GM21423 (cell line): ENCODE measurements at regions not wholly inside any gene's neighbourhood (a gene's known extent, or its start where the extent isn't known, plus 50 kb on each side); places are given as distances from the start of the nearest gene placed in this dataset.

Source experiments
- ATAC-seq: cut with Tn5 transposase; IDR thresholded peaks from one replicate; pipeline ENCODE4 v1.9.1; 2021; ENCODE audit warnings: mild to moderate bottlenecking, moderate library complexity; ENCODE audit not compliant: unreplicated experiment

DNA sequence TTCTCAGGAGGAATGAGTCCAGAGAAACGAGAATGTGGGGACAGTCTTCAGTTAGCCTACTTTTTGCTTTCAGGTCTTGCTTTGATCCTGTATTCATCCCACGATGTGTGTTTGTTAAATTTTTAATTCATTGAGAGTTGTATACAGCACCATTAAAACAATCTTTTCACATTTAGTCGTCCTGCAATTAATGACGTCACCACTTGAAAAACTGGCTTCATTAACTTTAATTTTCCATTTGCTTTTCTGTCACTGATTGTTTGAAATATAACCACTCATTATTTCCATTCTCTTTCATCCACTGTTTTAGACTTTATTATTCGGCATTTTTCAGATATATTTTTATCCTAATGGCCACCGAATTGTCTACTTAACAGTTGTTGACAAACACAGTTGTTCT is 146.9 kb downstream of the TFEC start:
- no peak for ATAC-seq

DNA sequence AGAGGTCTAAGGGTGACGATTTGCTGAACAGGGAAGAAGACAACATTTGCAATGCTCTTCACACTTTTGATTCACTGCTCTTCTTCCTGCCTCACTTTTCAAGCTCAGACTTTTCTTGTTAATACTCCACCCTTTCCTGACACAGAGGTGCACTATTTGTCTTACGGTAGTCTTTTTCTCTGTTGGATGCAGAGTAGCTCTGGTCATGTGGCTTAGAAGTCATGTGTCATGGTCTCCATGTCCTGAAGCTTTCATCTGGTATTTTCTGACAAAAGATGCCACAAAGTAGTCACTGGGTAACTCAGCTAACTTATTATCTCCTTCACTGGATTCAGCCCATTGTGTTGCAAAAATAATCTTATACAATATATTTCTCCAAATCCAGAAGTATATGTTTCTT is 149.1 kb downstream of the TFEC start:
- no peak for ATAC-seq

DNA sequence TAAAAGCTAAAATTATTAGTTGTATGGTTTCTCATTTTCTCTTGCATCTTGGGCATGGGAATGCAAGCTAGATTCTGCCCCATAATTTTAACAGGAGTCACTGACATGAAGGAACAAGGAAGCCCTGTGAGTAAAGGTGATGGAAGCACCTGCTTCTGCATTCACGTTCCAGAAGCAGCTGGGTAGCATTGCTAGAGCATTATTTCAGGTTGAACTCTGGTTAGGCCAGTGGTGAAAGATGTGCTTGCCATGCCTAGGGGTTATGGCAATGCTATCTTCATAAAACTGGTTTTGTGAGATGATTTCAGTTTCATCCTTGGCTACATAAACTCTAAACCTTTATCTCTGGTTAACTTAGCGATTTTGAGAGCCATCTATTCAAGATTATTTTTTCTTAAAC is 151.4 kb downstream of the TFEC start:
- no peak for ATAC-seq

DNA sequence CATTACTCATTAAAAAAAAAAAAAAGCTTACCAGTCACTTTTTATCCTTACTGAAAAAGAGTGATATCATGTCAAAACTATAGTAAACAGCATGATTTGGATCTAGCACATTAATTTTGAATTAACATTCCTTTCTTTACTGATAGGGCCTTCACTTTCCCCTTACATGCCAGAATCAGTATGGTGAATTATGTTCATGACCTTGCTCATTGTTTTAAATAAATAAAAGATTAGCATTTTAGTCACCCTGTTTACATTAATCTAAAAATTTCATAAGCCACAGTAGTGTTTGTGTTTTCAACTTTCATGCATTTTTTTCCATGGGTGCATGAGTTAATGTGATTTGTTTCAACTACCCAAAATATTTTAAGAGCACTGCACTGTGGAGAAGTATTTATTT is 160.8 kb downstream of the TFEC start:
- no peak for ATAC-seq

DNA sequence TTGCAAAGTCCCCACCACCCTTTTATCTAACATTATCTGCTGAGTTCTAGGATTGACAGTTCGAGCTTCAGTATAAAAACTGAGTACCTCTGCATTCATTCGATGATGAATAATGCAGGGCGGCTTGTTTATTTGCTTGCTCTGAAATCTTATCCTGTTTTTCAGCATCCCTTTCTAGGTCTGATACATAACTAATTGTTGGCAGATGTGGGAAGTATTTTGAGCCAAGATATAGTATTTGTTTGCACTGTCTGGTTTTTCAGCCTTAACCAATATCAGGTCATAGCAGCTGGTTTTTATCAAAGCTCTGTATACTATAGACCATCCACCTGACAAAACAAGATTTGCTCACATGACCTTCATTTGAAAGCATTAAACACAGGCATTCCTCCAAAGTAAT is 161.4 kb downstream of the TFEC start:
- ATAC-seq, result no peak

DNA sequence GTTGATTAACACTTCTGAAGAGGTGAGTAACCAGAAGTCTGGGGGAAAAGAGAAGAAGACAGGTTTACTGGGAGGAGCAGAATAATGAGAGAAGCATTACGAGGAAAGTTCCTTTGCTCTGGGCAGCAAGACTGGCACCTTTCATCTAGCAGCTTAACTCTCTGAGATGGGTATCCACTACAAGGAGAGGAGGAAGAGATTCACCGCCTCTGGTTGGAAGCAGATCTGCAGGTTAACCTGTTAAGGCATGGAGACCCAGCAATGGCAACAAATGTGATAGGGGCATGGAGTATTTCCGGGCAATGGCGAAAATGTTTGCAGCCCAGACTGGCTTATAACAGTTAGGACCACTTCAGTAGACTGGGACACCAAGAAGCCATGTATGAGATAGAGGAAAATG is 162.2 kb downstream of the TFEC start:
- ATAC-seq, result no peak

DNA sequence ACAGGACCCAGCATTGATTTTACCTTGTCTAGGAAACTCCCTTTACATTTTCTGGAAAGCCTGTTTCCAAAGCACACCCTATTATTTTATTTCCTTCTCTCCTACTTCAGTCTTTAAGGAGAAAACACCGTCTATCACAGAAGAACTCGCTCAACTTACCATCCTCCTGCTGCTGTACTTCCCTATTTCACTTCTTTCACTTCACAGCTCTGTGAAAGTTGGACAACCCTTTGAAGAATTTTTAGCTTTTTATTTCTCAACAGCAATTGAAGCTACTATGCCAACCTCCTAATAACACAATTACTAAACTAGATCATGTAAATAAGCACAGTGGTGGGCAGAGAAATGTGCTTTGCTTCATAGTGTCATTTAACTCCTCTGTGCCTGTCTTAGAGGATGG is 166.5 kb downstream of the TFEC start:
- no peak for ATAC-seq

DNA sequence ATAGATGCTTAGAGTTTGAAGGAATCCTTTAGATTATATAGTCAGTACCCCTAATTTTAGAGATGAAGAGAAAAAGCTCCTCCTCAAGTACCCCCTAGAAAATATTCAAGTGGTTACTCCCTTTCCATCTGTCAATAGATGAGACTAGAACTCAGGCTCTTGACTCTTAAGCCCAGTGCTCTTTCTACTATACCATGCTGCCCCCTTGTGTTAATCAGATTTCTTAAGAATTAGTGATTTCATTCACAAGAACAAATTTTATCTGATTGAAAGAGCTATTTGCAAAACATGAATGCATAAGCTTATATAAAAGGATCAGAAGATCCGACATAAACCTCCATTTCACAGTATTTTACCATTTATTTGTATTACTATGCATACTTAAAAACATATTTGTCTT is 179.3 kb downstream of the TFEC start:
- no peak for ATAC-seq

DNA sequence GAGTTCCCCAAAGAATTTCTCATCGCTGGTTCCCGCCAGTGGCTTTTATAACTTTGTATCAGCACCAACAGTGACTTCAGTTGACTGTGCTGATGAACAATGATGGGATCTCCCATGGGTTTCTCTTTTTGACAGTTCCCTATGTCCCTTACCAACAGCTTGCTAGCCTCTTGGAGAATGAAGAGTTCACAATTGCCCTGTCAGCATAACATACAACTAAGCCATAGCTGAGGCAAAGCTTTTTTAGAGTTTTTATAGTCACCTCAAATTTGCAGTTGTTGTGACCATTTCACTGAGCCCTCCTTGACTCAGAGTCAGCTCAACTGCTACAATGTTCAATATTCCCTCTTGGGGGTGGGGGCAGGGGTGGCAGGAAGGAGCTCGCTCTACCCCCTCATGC is 179.8 kb downstream of the TFEC start:
- no peak for ATAC-seq

DNA sequence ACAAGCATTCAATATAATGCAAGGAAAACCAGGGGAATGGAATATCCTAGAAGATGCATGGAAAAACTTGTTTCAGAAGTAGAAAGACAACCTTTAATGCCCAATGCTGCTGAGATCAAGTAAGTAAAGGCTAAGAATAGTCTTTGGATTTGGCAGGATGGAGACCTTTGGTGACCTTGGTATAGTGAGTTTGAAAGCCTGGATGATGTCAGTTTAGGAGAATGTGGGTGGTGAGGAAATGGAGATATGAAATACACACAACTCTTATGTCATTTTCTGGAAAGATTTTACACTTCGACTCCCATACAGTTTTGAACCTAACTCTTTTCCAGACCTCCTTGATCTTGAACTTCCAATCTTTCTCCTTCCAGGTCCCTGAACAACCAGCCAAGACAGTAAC is 185.7 kb downstream of the TFEC start:
- no peak for ATAC-seq

DNA sequence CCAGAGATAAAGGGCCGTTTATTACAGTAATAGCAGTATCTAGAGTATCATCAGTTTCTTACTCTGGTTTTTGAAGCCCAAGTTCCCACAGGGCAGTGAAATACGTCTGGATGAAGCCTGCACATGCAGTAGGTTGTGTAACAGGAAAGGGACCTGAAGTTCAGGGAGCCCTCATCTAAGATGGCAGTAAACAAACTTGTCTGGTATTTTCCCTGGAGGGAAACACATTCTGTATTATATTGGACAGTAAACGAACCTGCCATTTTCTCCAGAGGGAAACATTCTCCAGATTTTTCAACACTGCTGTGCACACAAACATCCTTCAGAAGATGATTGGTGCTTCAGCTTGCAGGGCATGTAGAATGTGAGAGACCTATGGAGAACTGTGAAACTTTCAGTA is 189.9 kb downstream of the TFEC start:
- no peak for ATAC-seq

DNA sequence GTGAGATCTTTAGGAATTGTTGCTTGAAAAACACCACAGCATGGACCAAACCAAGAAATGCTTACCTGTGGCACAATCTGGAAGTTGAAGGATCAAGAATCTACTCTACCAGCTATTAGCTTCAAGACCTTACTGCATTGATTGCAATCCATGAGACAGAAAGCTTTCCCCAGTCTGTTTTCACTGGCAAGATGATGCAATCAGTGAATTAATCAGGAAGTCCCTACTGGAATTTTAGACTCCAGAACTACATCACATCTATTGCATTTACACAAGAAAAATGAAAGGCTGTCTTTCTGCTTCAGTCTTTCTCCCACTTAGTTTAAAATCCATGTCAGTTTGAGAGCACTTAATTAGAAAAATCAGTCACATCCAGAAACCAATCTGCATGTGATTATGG is 191.7 kb downstream of the TFEC start:
- ATAC-seq, result no peak

DNA sequence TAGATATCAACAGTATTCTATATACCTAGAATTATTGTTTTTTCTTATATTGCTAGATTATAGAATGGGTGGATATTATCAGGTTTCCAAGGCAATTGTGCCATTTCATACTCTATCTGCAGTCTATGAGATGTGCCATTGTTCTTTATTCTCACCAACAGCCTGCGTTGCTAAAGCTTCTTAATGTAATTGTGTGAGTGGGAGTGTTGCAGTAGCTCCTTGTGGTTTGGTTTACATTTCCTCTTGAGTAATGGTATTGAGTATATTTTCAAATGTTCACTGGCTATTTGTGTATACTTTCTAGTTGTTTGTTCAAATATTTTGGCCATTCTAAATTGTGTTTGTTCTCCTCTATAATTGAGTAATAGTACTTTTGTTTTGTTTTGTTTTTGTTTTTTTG is 199.2 kb downstream of the TFEC start:
- ATAC-seq, result no peak

DNA sequence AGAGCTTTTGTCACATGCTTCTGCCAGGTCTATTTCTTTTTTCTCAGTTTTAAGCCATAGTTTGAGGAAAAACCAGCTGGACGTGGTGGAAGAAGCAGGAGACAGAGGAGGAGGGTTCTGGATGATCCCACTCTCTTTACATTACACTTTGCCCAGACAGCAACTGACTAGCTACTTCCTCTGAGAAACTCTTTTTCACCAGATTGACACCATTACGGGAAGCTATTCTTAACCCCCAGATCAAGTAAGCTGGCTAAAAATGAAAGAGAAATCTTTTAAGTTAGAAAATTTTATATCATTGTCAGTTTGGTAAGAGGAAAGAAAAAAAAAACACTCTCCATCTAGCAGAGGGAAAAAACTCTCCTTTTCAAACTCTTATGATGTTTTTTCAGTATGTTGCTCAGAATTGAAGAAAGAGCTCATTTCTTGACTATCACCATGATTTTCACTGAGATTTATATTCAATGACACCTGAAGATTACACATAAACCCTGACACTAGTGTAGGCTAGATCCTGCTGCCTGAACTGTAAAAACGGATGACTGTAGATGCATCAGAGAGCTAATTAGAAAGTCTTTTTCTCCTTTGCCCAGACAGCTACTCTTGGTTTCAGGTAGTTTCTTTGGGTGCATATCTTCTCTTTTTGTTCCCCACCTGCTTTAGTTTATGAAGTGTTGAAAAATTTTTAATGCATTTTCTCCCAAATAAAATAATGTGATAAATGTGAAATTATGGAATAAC is 203.1 kb downstream of the TFEC start:
- ATAC-seq, result no peak

DNA sequence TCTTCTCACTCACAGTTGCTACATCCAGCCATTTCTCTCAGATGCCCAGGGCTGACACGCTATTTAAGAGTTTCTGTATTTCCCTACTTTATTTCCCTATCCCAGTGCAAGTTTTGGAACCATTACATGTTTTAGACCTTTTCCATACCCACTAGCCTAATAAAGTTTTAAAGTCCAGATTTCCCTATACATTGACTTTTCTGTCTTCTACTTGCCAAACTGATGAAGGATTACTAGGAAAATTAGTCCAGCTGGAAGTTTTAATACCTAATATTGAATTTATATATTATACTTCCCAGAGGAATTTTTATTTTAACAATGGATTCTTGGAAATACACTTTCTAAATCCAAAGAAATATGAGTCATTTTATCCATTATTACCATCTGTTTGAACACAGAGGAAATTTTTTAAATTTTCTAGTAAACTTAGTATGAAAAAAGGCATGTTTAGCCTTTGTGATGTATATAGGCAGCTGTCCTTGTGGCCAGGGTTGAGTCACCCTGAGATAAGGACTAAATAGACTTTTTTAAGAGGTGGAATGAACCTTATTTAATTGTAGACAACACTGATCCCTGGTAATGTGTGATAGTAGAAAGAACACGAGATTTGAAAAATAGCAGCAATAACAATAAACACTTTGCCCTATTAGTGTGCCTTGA is 205.0 kb downstream of the TFEC start:
- ATAC-seq, result no peak

DNA sequence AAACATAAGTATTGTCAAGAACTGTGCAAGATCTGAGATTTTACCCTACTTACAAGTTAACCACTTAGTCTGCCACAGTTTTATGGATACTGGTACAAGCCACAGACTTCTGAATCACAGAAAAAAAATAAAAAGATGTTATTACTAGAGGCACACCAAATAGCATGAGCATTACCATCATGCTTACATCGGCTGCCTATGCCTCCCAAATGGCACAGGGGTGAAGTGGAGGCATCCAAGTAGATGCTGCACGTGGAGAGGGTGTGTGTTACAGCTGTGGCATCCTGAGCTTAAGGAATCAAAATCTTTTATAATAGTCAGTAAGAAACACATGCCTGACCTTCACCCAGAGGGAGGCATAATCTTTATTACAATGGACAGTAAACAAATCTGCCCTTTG is 207.8 kb downstream of the TFEC start:
- ATAC-seq, result no peak

DNA sequence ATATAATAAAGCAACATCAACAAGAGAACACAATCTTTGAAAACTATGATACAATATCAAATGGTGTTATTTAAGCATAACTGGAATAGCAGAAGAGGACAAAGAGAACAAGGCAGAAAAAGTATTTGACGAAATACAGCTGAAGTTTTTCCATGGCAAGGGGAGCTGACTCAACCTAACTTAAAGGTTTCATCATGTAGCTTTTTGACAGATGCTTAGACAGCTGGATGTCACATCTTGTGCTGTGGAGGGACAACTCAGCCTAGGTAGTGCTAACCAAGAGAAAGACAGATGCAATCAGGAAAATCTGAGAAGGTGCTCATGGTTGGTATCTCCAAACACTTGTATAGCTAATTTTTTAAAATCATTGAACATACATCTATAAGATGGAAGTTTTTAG is 208.2 kb downstream of the TFEC start:
- ATAC-seq, result no peak

DNA sequence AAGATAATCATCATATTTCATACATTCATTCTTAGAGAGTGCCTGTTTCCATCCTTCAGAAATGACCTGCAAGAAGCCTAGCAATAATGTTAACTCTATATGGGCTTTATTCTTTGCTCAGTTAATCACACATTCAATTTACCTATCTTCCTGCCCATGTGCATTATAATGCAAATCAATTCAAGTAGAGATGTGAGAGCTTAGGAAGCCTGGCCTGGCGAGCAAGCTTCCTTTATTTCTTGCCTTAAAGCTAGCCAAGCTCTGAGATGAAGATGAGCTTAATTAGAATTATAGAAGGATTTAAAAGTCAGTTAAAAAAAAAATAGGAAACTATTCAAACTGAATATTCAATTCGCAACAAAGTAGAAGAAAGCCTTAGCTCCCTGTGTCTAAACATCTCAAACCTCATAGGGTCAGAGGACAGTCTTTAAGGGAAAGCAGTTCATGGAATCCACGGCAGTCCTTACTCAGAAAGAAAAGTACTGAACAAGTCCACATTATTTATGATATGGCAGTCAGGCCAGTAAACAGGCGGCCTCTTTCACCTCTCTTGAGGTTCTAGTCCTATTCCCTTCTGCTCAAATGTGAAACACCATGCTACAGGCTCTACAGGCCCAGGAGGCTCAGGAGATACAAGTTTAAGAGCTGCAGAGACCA is 214.1 kb downstream of the TFEC start:
- ATAC-seq, result no peak

DNA sequence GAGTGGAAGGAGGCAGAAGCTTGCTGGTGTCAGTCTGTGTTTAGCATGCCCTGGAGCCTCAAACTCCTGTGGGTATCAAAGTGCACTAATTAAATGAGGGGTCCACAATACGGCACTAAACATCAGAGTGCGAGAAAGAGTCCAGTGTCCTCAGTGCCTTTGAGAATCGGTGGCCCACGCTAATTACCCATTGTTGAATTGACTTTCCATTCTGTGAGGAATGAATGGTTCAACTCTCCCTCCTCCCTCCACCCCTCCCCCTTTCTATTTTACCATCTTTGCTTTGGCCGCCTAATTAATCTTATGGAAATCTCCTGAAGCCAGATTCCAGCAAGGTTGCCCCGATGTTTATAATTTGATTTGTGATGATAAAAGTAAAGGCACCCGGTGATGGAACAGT is 217.8 kb downstream of the TFEC start:
- no peak for ATAC-seq

DNA sequence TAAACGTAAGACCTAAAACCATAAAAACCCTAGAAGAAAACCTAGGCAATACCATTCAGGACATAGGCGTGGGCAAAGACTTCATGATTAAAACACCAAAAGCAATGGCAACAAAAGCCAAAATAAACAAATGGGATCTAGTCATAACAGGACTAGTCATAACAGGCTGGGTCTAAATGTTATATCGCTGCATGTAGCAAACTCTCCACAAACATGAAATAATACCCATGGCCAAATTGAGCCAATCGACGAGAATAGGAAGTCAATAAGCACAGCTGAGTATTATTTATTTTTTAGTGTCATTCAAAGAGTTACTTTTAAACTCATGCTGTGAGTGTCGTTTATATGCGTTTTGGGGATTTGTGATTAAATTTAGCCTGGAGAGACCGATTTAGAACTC is 225.1 kb downstream of the TFEC start:
- ATAC-seq, result no peak

DNA sequence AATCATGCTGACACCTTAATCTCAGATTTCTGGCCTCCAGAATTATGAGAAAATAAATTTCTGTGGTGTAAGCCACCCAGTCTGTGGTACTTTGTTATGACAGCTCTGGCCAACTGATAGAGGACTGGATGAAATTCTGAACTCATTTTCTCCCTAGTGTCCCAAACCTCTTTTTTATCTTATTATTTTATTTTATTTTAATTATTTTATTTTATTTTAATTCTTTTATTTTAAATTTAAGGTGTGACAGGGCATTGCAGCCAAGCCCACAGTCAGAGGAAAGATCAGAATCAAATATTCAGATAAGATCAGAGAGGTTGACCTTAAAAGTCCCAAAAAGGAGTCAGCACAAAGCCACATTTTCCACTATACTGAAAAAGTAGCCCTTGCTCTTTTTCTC is 228.1 kb downstream of the TFEC start:
- ATAC-seq, result no peak

DNA sequence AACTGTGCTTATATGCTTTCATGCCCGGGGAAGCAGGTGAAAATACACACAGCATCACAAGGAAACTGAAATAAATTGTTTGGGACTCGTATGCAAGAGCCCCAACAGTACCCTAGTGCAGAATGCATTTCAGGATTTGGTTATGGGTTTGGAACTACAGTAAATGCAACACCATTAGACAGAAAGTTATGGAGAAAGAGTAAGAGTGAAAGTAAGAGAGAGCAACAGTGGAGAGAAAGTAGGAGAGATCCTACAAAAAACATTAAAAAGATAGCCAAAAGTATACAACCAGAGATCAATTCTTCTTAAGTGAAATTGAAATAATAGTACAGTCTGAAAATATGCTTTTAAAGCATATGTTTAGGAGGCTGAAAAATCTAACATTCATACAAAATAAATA is 231.1 kb downstream of the TFEC start:
- ATAC-seq, result no peak
